Muscle of leg (tissue), 3 donors: ENCODE measurements at regions not wholly inside any gene's neighbourhood (a gene's known extent, or its start where the extent isn't known, plus 50 kb on each side); places are given as distances from the start of the nearest gene placed in this dataset.

Source experiments
- DNase-seq: peaks from one replicate; pipeline ENCODE4 v3.0.0; 2013
- H3K27ac ChIP-seq: one replicate; pipeline ENCODE4 v1.5.1; 2013; ENCODE audit warnings: mild to moderate bottlenecking, low read length, control low read depth
- H3K27me3 ChIP-seq: one replicate; pipeline ENCODE4 v1.6.1; 2013; ENCODE audit warnings: low read length; ENCODE audit not compliant: control insufficient read depth, insufficient read depth
- H3K36me3 ChIP-seq: one replicate; pipeline ENCODE4 v1.6.1; 2013; ENCODE audit warnings: low read length; ENCODE audit not compliant: control insufficient read depth, insufficient read depth
- H3K4me1 ChIP-seq: one replicate; pipeline ENCODE4 v1.6.1; 2013; ENCODE audit warnings: low read length; ENCODE audit not compliant: control insufficient read depth, insufficient read depth
- H3K4me3 ChIP-seq: one replicate; pipeline ENCODE4 v1.5.1; 2013; ENCODE audit warnings: low read length, control low read depth
- H3K9me3 ChIP-seq: replicated peaks from 2 replicates; pipeline ENCODE4 v1.6.1; 2013; ENCODE audit warnings: low read depth, low read length; ENCODE audit not compliant: control insufficient read depth
- WGBS: methylation state at CpG from one replicate; pipeline ENCODE4 v1.1.5; 2013; ENCODE audit warnings: missing lambda C conversion rate; ENCODE audit not compliant: insufficient coverage; 5-methylcytosine and 5-hydroxymethylcytosine counted together

DNA sequence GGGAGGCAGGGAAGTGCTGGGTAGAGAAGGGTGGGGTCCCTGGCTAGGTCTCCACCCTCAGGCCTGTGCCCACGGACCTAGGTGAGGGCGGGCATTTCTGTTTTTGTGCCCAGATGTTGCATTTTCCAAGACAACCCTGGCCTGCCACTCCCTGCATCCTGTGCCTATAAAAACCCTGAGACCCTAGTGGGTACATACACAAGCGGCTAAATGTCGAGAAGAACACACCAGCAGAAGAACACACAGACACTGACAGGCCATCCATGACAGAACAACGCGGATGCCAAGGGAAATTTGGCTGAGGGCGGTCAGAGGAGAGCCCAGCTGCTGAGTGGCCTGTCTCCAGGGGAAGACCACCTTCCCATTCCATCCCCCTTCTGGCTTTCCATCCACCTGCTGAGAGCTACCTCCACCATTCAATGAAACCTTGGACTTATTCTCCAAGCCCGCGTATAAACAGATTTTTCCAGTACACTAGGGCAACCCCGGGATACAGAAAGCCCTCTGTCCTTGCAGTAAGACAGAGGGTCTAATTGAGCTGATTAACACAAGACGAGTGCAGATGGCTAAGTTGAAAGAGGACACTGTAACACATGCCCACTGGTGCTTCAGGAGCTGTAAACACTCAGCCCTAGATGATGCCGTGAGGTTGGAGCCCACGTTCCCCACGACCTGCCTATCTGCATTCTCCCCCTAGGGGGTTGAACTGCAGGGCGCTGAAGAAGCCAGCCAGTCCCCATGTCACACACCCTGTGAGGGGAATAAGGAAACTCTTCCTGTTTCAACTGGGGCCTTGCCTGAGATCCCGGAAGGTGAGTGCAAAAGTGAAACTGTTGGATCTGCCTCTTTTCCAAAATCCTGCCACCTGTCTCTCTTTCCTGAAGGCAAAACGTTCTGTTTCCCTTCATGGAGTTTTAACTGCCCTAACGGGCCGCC, 147.2 kb upstream of the COX10 start:
- DNase-seq, result no peak
- Histone ChIP-seq H3K4me1 (peaks cover 2% of the 10 kb centered on the region), H3K4me3 (no peak overlapping the region), H3K9me3 (no peaks in the 10 kb centered on the region), H3K36me3 (no peaks in the 10 kb centered on the region), H3K27ac (no peak overlapping the region), H3K27me3 (no peaks in the 10 kb centered on the region)
- WGBS, result 86% methylated on average over 11 of the region's 19 CpGs

DNA sequence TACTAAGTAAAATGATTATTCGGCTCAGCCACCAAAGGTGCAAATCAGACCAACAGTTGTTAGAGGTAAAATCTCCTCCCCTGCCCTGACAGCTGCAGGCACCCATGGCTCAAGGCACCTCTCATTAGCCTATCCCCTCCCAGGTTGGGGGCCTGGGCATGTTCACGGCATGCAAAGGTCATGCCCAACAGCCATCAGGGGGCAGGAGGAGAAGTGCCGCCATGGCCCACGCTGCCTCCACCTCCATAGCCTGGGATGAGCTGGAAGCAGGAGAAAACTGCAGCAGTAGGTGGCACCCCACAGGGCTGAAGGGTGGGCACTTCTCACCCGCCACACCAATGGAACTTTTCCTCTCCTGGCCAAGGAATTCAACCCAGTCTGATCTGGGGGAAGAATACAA, 146.4 kb upstream of the COX10 start:
- no peaks in the 10 kb centered on the region for H3K9me3 ChIP-seq
- H3K4me3 ChIP-seq, result no peak overlapping the region
- H3K27me3 ChIP-seq, result no peaks in the 10 kb centered on the region
- WGBS, result 79% methylated on average over 4 of the region's 5 CpGs
- H3K36me3 ChIP-seq, result no peaks in the 10 kb centered on the region
- no peak for DNase-seq
- H3K4me1 ChIP-seq, result peaks cover 2% of the 10 kb centered on the region
- no peak overlapping the region for H3K27ac ChIP-seq

DNA sequence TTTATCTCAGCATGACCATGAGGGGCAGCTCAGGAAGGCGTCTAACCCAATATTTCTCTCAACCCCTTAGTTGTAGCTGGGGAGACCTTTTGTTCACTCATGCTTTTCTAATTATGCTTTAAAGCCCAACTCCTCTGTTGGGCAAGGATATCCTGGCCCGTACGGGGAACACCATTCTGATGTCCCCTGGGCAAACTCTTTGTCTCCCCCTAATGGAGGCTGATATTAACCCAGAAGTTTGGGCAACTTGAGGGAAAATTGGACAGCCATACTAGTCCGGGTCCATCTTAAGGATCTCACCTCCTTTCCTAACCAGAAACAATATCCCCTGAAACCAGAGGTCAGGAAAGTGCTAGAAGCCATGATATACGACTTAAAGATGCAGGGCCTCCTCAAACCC, 143.7 kb upstream of the COX10 start:
- 92% methylated on average over 2 of the region's 5 CpGs for WGBS
- no peaks in the 10 kb centered on the region for H3K36me3 ChIP-seq
- no peaks in the 10 kb centered on the region for H3K9me3 ChIP-seq
- H3K27ac ChIP-seq, result no peak overlapping the region
- no peaks in the 10 kb centered on the region for H3K4me1 ChIP-seq
- H3K4me3 ChIP-seq, result no peak overlapping the region
- H3K27me3 ChIP-seq, result no peaks in the 10 kb centered on the region
- DNase-seq, result no peak

GRCh38 chr17:13931111-13931526, 138.2 kb upstream of the COX10 start:
- DNase-seq, result peak; percentile 90
- no CpG with 5 or more reads among the region's 3 CpGs for WGBS
- Histone ChIP-seq H3K4me1 (peaks cover 2% of the 10 kb centered on the region), H3K27me3 (no peaks in the 10 kb centered on the region), H3K36me3 (no peaks in the 10 kb centered on the region), H3K27ac (peak overlapping the region; percentile 69), H3K4me3 (no peak overlapping the region), H3K9me3 (no peaks in the 10 kb centered on the region)

- 50% methylated on average over 1 of the region's 4 CpGs for WGBS
- peak overlapping the region; percentile 74 for H3K27ac ChIP-seq
Observed at GRCh38 chr17:13931800-13932460, 137.4 kb upstream of the COX10 start.

GRCh38 chr17:13933441-13934276, 135.6 kb upstream of the COX10 start:
- H3K9me3 ChIP-seq, result no peaks in the 10 kb centered on the region
- H3K27me3 ChIP-seq, result no peaks in the 10 kb centered on the region
- WGBS, result 74% methylated on average over 7 of the region's 8 CpGs
- no peak overlapping the region for H3K4me3 ChIP-seq
- H3K27ac ChIP-seq, result no peak overlapping the region
- H3K4me1 ChIP-seq, result peaks cover 2% of the 10 kb centered on the region
- DNase-seq, result peak; percentile 11
- no peaks in the 10 kb centered on the region for H3K36me3 ChIP-seq

More at GRCh38 chr17:13931800-13932460, 137.4 kb upstream of the COX10 start:
- no peak overlapping the region for H3K4me3 ChIP-seq
- H3K27me3 ChIP-seq, result no peaks in the 10 kb centered on the region
- peak; percentile 78 for DNase-seq
- peaks cover 2% of the 10 kb centered on the region for H3K4me1 ChIP-seq
- H3K36me3 ChIP-seq, result no peaks in the 10 kb centered on the region
- H3K9me3 ChIP-seq, result no peaks in the 10 kb centered on the region

- Histone ChIP-seq H3K36me3 (no peaks in the 10 kb centered on the region), H3K4me3 (no peak overlapping the region), H3K4me1 (no peaks in the 10 kb centered on the region), H3K9me3 (no peaks in the 10 kb centered on the region), H3K27ac (no peak overlapping the region), H3K27me3 (no peaks in the 10 kb centered on the region)
- WGBS, result no CpG with 5 or more reads among the region's 1 CpG
- no peak for DNase-seq
Observed at GRCh38 chr17:13939222-13939621, 130.1 kb upstream of the COX10 start.

DNA sequence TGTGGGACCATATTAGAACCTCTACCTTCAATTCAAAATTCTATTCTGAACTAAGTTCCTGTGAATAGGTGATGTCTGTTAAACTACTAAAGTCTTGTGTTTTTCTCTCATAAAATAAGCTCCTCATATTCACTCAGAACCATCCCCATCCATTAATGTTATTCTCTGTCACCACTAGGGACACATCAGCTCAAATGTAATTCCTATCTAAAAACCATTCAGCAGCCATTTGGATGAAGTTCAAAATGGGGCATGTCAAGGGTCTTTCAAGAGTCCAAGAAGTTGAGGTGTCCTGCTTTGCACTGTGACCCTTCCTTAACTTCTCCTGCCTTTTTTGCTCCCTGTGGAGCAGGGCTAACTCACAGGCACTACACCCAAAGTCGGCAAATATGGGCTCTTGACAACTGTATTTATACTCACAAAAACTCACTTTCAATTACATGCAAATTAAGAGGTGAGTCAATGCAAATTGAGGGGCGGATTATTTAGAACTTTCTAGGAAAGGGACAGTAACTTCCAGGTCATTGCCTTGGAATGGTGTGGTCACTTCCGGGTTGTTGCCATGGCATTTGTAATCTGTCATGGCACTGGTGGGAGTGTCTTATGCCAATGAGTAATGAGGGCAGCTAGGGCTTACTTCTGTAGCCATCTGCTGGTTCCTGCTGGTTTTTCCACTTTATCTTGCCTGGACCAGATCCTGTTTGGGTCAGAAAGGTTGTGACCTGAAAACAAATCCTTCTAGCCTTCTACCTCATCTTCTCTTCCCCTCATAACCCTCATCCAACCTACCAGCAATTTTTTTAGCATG, 128.2 kb upstream of the COX10 start:
- Histone ChIP-seq H3K4me3 (no peak overlapping the region), H3K4me1 (no peaks in the 10 kb centered on the region), H3K36me3 (no peaks in the 10 kb centered on the region), H3K9me3 (no peaks in the 10 kb centered on the region), H3K27me3 (no peaks in the 10 kb centered on the region), H3K27ac (no peak overlapping the region)
- 95% methylated on average over 3 of the region's 3 CpGs for WGBS
- DNase-seq, result no peak

GRCh38 chr17:13941781-13942180, 127.5 kb upstream of the COX10 start:
- H3K4me1 ChIP-seq, result no peaks in the 10 kb centered on the region
- no CpG with 5 or more reads among the region's 3 CpGs for WGBS
- no peak overlapping the region for H3K4me3 ChIP-seq
- no peaks in the 10 kb centered on the region for H3K9me3 ChIP-seq
- DNase-seq, result no peak
- no peaks in the 10 kb centered on the region for H3K36me3 ChIP-seq
- no peak overlapping the region for H3K27ac ChIP-seq
- H3K27me3 ChIP-seq, result no peaks in the 10 kb centered on the region
